GM23338 (cell line): ENCODE measurements at regions not wholly inside any gene's neighbourhood (a gene's known extent, or its start where the extent isn't known, plus 50 kb on each side); places are given as distances from the start of the nearest gene placed in this dataset.

Source experiments
- ATAC-seq: fragments of 200-7000 bp; cut with Tn5 transposase; 3 replicates; pipeline ENCODE4 v1.9.1; 2020
- DNase-seq: peaks from one replicate; pipeline ENCODE4 v3.0.0-alpha.2; 2015; ENCODE audit warnings: low spot score
- H2AFZ ChIP-seq: fragments of 200-600 bp; sonication (generic); 2 replicates; pipeline ENCODE4 v1.8.0; 2016; ENCODE audit warnings: antibody characterized with exemption, mild to moderate bottlenecking, moderate library complexity
- H3F3A ChIP-seq: fragments of 200-600 bp; sonication (generic); replicated peaks from 2 replicates; pipeline ENCODE4 v1.8.0; 2017; ENCODE audit warnings: antibody characterized with exemption, mixed run types, low read depth
- H3K27ac ChIP-seq: fragments of 200-600 bp; sonication (generic); 2 replicates; pipeline ENCODE4 v1.6.1; 2016; ENCODE audit warnings: low read depth
- H3K27me3 ChIP-seq: fragments of 200-600 bp; sonication (generic); 2 replicates; pipeline ENCODE4 v1.8.0; 2016; ENCODE audit warnings: mild to moderate bottlenecking, mixed run types, moderate library complexity; ENCODE audit not compliant: insufficient read depth
- H3K36me3 ChIP-seq: fragments of 200-600 bp; sonication (generic); 2 replicates; pipeline ENCODE4 v1.8.0; 2016; ENCODE audit warnings: mild to moderate bottlenecking; ENCODE audit not compliant: insufficient read depth
- H3K4me1 ChIP-seq: fragments of 200-600 bp; sonication (generic); 2 replicates; pipeline ENCODE4 v1.8.0; 2016; ENCODE audit warnings: mild to moderate bottlenecking, moderate library complexity; ENCODE audit not compliant: insufficient read depth
- H3K4me2 ChIP-seq: fragments of 200-600 bp; sonication (generic); 2 replicates; pipeline ENCODE4 v1.7.1; 2017; ENCODE audit warnings: mixed run types
- H3K4me3 ChIP-seq: fragments of 200-600 bp; sonication (generic); 2 replicates; pipeline ENCODE4 v1.6.1; 2016; ENCODE audit warnings: mixed run types
- H3K79me2 ChIP-seq: fragments of 200-600 bp; sonication (generic); replicated peaks from 2 replicates; pipeline ENCODE4 v1.8.0; 2017; ENCODE audit warnings: mild to moderate bottlenecking; ENCODE audit not compliant: insufficient read depth
- H3K9me2 ChIP-seq: fragments of 200-600 bp; sonication (generic); 2 replicates; pipeline ENCODE4 v1.8.0; 2017; ENCODE audit not compliant: insufficient read depth
- H4K20me1 ChIP-seq: fragments of 200-600 bp; sonication (generic); replicated peaks from 2 replicates; pipeline ENCODE4 v1.8.0; 2017; ENCODE audit warnings: mild to moderate bottlenecking; ENCODE audit not compliant: insufficient read depth
- H3K27ac Mint-ChIP-seq: 2 replicates; pipeline ENCODE4 v1.8.0; 2020; ENCODE audit warnings: inconsistent platforms, mild to moderate bottlenecking, moderate library complexity, mixed read lengths
- H3K27me3 Mint-ChIP-seq: 3 replicates; pipeline ENCODE4 v1.8.0; 2022; ENCODE audit warnings: low read depth, mild to moderate bottlenecking, moderate library complexity, mixed read lengths, inconsistent platforms; ENCODE audit not compliant: insufficient read depth, poor library complexity
- H3K36me3 Mint-ChIP-seq: 3 replicates; pipeline ENCODE4 v1.8.0; 2021; ENCODE audit warnings: low read depth, mild to moderate bottlenecking, inconsistent platforms, moderate library complexity, mixed read lengths
- H3K4me1 Mint-ChIP-seq: 3 replicates; pipeline ENCODE4 v1.8.0; 2020; ENCODE audit warnings: mild to moderate bottlenecking, inconsistent platforms, mixed read lengths
- H3K4me3 Mint-ChIP-seq: 3 replicates; pipeline ENCODE4 v1.8.0; 2021; ENCODE audit warnings: moderate library complexity, mild to moderate bottlenecking, inconsistent platforms, mixed read lengths
- H3K9me3 Mint-ChIP-seq: 3 replicates; pipeline ENCODE4 v1.8.0; 2020; ENCODE audit warnings: moderate library complexity, mild to moderate bottlenecking, inconsistent platforms, mixed read lengths
- CREB1 ChIP-seq: fragments of 250-450 bp; sonication (Bioruptor Pico); IDR thresholded peaks from 2 replicates; pipeline ENCODE4 v1.5.0; 2020; ENCODE audit warnings: low read depth, mild to moderate bottlenecking, moderate library complexity
- CTCF ChIP-seq, 2 experiments: fragments of 200-600 bp in 1 of 2; sonication (generic) in 1 of 2; conservative IDR thresholded peaks; 2 replicates each; pipeline versions ENCODE4 v1.5.1 to v1.6.1; 2016 to 2017; ENCODE audit warnings: antibody characterized with exemption in 2 of 2, low read depth in 2 of 2, mild to moderate bottlenecking in 2 of 2, moderate library complexity in 1 of 2
- ETS1 ChIP-seq: IDR thresholded peaks from 2 replicates; pipeline ENCODE4 v1.6.1; 2016; ENCODE audit warnings: antibody characterized with exemption
- EZH2 ChIP-seq: fragments of 200-600 bp; sonication (generic); IDR thresholded peaks from one replicate; pipeline ENCODE4 v1.8.0; 2017; ENCODE audit warnings: antibody characterized with exemption, mild to moderate bottlenecking, low read depth; ENCODE audit not compliant: unreplicated experiment
- EZH2phosphoT487 ChIP-seq: fragments of 200-600 bp; sonication (generic); IDR thresholded peaks from one replicate; pipeline ENCODE4 v1.8.1; 2018; ENCODE audit warnings: antibody characterized with exemption; ENCODE audit not compliant: unreplicated experiment
- JUNB ChIP-seq: IDR thresholded peaks from one replicate; pipeline ENCODE4 v1.6.1; 2016; ENCODE audit warnings: antibody characterized with exemption; ENCODE audit not compliant: unreplicated experiment
- NANOG ChIP-seq: IDR thresholded peaks from 2 replicates; pipeline ENCODE4 v1.6.1; 2016; ENCODE audit warnings: antibody characterized with exemption, borderline replicate concordance
- POLR2AphosphoS5 ChIP-seq: IDR thresholded peaks from 2 replicates; pipeline ENCODE4 v1.6.1; 2016; ENCODE audit warnings: antibody characterized with exemption, low read depth
- REST ChIP-seq: IDR thresholded peaks from one replicate; pipeline ENCODE4 v1.6.1; 2018; ENCODE audit warnings: antibody characterized with exemption; ENCODE audit not compliant: unreplicated experiment
- STAT1 ChIP-seq: IDR thresholded peaks from one replicate; pipeline ENCODE4 v1.6.1; 2016; ENCODE audit warnings: antibody characterized with exemption; ENCODE audit not compliant: unreplicated experiment
- ZNF114 ChIP-seq: fragments of 250-450 bp; sonication (Bioruptor Pico); IDR thresholded peaks from 2 replicates; pipeline ENCODE4 v1.5.0; 2020; ENCODE audit warnings: mild to moderate bottlenecking, moderate library complexity
- ZNF331 ChIP-seq: fragments of 250-450 bp; sonication (Bioruptor Pico); IDR thresholded peaks from 2 replicates; pipeline ENCODE4 v1.5.0; 2020; ENCODE audit warnings: low read depth, mild to moderate bottlenecking, moderate library complexity
- ZNF462 ChIP-seq: fragments of 250-450 bp; sonication (Bioruptor Pico); IDR thresholded peaks from 2 replicates; pipeline ENCODE4 v1.5.0; 2020; ENCODE audit warnings: mild to moderate bottlenecking, moderate library complexity

- no peaks in the 10 kb centered on the region for H3K36me3 ChIP-seq
- H3K27me3 ChIP-seq, result no peaks in the 10 kb centered on the region
- no peak overlapping the region for H3K4me3 Mint-ChIP-seq
- H3K9me2 ChIP-seq, result no peaks in the 10 kb centered on the region
- no peak for ATAC-seq
- no peaks in the 10 kb centered on the region for H3K4me1 Mint-ChIP-seq
- no peak overlapping the region for H3K4me2 ChIP-seq
- no peak overlapping the region for H3K27ac Mint-ChIP-seq
- no peaks in the 10 kb centered on the region for H4K20me1 ChIP-seq
- H3F3A ChIP-seq, result no peaks in the 10 kb centered on the region
- H3K4me1 ChIP-seq, result no peaks in the 10 kb centered on the region
- no peak for TF ChIP-seq ETS1
- no peak for TF ChIP-seq REST
- TF ChIP-seq CREB1 (CRISPR knock-in tag), result no peak
- no peak for TF ChIP-seq ZNF114 (CRISPR knock-in tag)
- no peak for TF ChIP-seq NANOG
- no peak for TF ChIP-seq JUNB
- no peak for TF ChIP-seq ZNF462 (CRISPR knock-in tag)
- no peak for TF ChIP-seq EZH2phosphoT487
- no peak for TF ChIP-seq CTCF (conservative IDR thresholded peaks at IDR 0.05; ENCODE audit: low read depth in 2 of 2)
- TF ChIP-seq STAT1, result no peak
- TF ChIP-seq ZNF331 (CRISPR knock-in tag), result no peak
- TF ChIP-seq POLR2AphosphoS5, result no peak
- TF ChIP-seq EZH2, result no peak
- H3K79me2 ChIP-seq, result no peaks in the 10 kb centered on the region
- H3K27ac ChIP-seq, result no peak overlapping the region
- no peak overlapping the region for H3K4me3 ChIP-seq
- H3K36me3 Mint-ChIP-seq, result no peaks in the 10 kb centered on the region
- no peaks in the 10 kb centered on the region; the same call in 2 of the 3 replicates for H3K9me3 Mint-ChIP-seq
- no peak overlapping the region for H2AFZ ChIP-seq
- no peaks in the 10 kb centered on the region for H3K27me3 Mint-ChIP-seq
- DNase-seq, result no peak
These were observed 632.4 kb upstream of the LRRTM4 start for GRCh38 chr2:78154586-78154985.
